ENCODE measurements at regions not wholly inside any gene's neighbourhood (a gene's known extent, or its start where the extent isn't known, plus 50 kb on each side); places are given as distances from the start of the nearest gene placed in this dataset.

- DNase-seq, result no peak
These were observed 525.5 kb upstream of the RGMA start for GRCh38 chr15:93614386-93615104.

GRCh38 chr15:93613386-93613785, 524.4 kb upstream of the RGMA start:
- DNase-seq, result no peak

DNA sequence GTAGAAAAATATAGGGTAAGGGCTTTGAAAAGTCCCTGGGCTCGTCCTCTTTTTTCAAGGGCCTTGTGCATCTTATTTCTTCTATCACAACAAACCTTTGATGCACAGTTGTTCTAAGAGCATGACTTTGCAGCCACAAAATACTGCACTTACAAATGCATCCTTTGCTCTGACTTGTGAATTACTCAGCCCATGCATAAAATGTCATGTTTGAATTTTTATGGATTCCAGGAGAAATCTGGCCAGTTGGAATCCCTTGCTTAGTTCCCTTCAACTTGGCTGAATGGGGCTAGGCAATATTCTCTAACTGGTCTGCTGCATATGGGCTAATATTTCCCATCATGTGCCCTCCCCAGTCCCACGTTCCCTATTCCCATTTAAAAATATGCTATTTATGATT, 523.9 kb upstream of the RGMA start:
- DNase-seq, result no peak

DNA sequence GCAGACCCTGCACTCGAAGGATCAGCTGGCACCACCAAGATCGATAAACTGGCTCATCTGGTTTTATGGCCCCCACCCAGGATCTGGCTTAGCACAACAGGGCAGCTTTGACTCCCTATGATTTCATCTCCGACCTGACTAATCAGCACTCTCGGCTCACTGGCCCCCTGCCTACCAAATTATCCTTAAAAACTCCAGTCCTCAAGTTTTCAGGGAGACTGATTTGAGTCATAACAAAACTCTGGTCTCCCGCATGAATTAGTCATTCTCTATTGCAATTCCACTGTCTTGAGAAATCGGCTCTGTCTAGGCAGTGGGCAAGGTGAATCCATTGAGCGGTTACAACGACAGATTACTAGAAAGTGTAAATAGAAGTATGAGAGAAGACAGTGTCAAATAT, 521.9 kb upstream of the RGMA start:
- DNase-seq, result no peak

- no peak for DNase-seq
These were observed 519.7 kb upstream of the RGMA start for GRCh38 chr15:93608643-93609148.

DNA sequence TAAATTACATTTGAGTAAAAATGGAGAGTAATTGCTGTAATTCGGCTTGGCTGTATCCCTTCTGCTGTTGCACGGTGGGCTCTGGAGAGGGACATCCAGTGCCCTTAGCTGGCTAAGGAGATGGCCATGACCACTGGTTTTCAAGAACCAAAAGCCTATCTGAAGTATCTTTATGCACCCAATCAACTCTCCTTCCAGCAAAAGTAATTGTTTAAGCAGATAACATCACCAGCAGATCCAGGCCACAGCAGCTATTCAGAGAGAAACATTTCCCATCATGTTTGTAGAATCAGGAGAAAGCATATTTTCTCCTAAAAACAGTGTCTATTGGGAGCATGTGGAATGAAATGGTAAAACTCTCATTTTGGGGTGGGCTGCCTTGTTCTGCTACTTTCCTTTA, 514.5 kb upstream of the RGMA start:
- no peak for DNase-seq

- no peak for DNase-seq
These were observed 498.1 kb upstream of the RGMA start for GRCh38 chr15:93587059-93587521.

- no peak for DNase-seq
These were observed 496.0 kb upstream of the RGMA start for GRCh38 chr15:93585012-93585411.

- no peak for DNase-seq
These were observed 495.0 kb upstream of the RGMA start for GRCh38 chr15:93583968-93584367.

- no peak for DNase-seq
These were observed 494.5 kb upstream of the RGMA start for GRCh38 chr15:93583552-93583951.

GRCh38 chr15:93570527-93570926, 481.5 kb upstream of the RGMA start:
- DNase-seq, result no peak

- DNase-seq, result no peak
These were observed 477.8 kb upstream of the RGMA start for GRCh38 chr15:93566762-93567161.

DNA sequence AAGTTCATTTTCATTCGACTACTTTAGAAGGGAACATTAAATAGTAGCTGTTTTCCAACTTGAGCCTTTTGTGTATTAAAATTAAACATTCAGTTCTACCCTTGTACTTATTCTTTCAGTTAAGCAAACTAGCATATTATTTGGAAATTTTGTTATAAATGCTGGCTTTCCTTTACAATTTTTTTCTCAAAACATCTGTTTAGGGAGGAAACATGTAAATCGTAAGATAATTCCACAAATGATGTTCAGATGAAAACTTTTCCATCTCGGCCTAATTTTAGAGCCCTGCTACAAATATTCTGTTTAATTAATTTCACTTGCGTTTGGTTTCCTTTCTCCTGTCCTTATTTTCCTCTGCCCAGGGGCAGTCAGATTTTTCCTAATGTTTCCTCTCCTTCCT, 476.2 kb upstream of the RGMA start:
- no peak for DNase-seq

DNA sequence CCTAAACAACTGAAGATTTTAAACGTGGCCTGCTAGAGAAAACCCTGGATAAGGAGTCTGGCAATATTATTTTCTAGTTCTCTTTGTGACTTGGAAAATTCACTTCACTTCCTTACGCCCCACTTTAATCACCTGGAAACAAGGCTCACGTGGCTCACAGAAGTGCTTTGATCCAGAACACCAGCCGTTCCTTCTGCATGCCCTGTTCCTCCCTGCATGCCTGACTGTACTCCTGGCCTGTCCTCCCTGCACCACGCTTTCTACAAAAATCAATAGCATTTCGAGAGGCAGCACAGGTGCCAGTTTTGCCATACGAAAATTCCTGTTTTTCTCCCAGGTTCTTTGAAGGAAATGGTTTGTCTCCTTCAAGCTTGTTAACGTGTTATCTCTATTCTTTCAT, 474.2 kb upstream of the RGMA start:
- no peak for DNase-seq

DNA sequence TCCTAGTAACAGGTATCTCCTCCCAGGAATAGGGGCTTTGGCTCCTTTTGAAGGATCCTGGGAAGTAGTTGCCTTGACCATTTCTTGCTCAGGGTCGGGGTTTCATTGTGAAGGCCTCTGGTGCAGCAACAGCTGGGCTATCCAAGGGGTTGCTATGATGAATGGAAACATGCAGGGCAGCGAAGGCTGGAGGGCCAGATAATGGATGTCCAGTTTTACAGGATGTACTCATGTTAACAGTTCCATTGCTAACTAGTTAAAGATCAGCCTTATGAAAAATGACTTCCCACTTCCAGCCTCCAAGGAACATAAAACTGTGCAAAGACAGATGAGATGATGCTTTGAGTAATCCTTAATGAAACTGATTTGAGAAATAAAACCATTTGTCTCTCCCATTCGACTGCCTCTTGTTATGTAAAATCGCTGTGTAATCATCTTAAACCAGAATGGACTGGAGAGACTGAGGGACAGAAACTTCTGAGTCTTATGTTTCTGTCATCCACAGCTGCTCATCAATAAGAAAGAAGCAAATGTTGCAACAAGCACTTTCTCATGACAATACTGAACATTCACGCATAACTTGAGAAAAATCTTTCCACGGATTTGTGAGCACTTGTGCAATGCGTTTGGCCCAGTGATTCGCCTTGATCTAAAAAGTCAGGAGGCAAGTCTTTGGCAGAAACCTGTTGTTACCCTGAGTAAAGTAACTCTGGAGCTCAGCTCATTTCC, 473.5 kb upstream of the RGMA start:
- no peak for DNase-seq

DNA sequence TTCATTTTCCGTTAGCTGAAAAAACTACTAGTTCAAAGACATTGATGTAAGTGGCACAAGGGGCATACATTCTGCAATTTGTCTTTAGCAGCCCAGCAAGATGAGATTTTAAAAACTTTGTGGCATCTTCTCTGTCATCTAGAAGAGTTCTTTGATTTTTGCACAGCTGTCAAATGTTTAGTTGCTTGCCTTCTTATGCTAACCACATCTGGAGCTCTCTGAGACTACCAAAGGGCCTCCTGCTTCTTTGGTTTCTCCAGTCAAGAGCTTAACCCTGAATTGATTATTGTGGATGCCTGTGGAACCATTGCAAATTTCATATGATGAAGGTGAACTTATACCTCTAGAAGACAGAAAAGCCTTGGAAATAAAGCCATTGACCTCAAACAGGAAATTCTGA, 468.7 kb upstream of the RGMA start:
- DNase-seq, result no peak

DNA sequence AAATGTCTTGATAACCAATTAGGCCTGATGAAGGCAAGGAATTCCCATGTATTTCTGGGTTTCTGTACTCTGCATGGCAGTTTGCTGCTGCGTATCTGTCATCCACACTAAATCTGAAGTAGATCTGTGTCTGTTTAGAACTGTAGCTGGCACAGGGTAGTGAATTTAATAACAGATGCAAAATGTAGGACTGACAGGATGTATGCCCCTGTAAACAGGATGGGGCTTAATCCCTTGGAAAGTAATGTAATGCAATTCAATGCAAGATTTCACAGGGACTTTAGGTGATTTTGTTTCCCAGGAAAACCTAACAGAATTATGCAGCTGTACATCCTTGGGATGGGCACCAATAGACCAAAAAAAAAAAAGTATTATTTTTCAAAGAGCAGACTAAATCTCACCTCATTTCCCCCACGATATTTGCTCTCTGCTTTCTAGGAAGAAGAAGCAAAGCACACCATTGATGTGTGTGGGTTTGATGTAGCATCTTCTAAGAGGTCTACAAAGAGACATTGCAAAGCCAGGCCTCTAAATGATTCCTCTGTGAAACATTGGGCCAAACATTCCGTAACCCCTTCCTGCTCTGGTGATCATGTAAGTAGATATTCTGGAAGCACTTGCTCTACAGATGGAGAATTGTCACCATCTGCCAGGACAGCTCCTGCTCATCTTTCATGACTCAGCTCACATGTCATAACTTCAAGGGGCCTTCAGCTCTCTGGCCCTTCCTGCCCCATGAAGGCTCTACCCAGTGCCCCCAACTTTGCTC, 464.3 kb upstream of the RGMA start:
- DNase-seq, result no peak

- no peak for DNase-seq
These were observed 454.1 kb upstream of the RGMA start for GRCh38 chr15:93543093-93543492.

- DNase-seq, result no peak
These were observed 438.5 kb upstream of the RGMA start for GRCh38 chr15:93527374-93528050.

GRCh38 chr15:93524432-93524831, 435.4 kb upstream of the RGMA start:
- DNase-seq, result no peak

GRCh38 chr15:93523481-93523880, 434.5 kb upstream of the RGMA start:
- no peak for DNase-seq

- DNase-seq, result no peak
These were observed 431.2 kb upstream of the RGMA start for GRCh38 chr15:93520206-93520605.

- no peak for DNase-seq
These were observed 430.6 kb upstream of the RGMA start for GRCh38 chr15:93519599-93519998.

Data from amniotic stem cell (primary cell).